ENCODE measurements at regions not wholly inside any gene's neighbourhood (a gene's known extent, or its start where the extent isn't known, plus 50 kb on each side); places are given as distances from the start of the nearest gene placed in this dataset.
"Not testable (repeated sequence)": the region's sequence is repeated elsewhere in the genome, so short reads cannot be mapped to it uniquely, and the experiment has no call there.

DNA sequence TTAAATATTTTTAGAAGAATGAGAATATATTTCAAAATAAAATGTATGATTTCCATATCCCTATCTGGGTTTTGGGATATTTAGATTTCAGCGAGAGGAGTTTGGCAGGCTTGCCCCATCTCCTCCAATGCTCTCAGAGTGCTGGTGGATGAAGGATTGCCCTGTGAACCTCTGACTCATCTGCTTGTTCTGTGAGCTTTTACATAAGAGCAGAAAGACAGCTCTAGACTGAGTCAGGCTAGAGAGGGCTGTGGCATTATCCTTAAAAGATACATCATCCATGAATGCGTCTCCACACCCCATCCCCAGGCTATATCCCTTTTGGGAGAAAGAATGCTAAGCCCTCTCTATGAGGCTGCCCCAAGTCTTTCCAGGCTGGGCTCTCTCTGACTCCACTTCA is 190.6 kb downstream of the TUBA3C start:
- no peak for DNase-seq

DNA sequence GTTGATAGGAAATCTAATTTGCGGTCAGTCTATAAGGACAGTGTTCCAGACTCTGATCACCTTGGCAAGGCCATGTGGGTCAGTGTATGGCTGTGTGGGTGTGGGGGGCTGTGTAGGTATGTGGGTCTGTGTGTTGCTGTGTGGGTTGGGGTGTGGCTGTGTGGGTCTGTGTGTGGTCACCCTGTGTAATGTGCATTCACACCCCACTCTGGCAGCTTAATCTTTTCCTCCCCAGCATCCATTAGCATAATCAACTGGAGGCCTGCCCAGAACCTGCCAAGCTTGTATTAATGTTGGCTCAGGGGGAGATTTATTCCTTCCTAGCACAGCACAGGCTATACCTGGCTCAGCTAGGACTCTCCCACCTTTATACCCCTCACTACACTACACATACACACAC is 203.2 kb downstream of the TUBA3C start:
- no peak for DNase-seq

DNA sequence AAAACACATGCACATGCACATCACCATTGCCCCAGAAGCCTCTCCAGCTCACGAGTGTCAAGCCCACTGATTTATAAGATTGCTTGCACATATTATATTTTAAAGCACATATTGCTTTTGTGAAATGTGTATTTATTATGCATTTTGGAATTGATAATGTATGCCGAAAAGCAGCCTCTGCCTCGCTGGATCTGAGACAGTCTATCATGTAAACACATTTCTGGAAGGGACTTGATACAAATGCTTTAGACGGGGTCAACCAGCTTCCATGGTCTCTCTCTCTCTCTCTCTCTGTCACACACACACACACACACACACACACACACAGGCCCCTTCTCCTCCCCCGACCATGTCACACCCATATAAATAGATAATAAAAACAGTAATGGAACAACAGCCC is 203.8 kb downstream of the TUBA3C start:
- no peak for DNase-seq

DNA sequence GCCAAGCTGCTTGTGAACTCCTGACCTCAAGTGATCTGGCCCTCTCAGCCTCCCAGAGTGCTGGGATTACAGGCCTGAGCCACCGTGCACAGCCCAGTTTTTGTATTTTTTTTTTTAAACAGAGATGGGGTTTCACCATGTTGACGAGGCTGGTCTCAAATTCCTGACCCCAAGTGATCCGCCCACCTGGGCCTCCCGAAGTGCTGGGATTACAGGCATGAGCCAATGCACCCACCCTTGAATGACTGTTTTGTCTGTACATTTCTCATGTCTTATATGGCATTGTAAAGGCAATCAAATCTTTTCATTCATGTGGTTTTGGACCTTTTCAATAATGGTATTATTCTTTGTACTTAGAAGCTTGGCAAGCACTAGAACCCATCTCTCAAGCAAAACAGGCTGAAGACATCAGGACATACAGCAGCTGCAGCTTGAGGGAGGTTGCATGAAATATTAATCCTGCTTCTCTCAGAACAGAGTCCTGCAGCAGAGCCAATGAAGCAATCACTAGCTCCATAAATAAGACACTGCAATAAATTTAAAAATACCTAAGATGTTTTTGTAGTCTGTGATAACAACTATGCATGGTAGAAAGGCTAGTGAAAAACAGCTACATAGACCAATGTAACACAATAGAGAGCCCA is 209.9 kb downstream of the TUBA3C start:
- no peak for DNase-seq

DNA sequence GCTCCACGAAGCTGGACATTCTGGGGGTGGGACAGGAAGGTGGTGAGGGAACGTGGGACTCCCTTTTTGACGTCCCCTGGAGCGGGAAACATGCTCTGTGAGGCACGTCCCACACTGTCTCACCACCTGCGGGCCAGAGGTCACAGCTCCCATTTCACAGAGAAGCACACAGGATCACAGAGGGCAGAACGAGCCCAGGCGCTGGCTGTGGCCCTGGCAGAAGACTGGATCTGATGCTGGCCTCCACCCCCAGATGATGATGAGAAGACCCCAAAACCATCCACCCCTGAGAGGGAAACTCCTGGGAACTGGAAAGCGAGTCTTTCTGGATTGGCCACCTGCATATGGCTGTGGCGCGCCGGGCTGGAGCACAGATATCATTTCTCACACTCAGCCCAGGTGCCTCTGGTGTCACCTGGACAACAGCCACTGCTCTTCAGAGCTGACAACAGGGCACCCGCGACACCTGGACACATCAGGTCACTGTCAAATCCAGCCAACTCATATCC is 216.2 kb downstream of the TUBA3C start:
- DNase-seq = no peak

DNA sequence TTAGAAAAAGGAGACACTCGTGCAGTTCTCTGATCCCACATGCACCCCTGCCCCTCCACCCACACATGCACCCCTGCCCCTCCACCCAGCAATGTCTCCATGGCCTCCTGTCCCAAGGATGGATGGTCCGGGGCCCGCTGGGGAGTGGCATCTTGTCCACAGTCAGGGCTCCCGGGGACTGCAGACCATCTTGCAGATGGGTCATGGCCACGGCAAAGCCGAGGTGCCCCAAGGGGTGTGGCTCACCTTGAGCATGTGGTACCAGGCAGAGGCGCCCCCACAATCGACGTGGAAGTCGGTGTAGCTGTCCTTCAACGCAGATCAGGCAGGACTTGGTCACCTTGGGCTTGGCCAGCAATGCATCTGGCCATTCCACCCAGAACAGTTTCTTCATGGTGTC is 216.7 kb downstream of the TUBA3C start:
- no peak for DNase-seq

DNA sequence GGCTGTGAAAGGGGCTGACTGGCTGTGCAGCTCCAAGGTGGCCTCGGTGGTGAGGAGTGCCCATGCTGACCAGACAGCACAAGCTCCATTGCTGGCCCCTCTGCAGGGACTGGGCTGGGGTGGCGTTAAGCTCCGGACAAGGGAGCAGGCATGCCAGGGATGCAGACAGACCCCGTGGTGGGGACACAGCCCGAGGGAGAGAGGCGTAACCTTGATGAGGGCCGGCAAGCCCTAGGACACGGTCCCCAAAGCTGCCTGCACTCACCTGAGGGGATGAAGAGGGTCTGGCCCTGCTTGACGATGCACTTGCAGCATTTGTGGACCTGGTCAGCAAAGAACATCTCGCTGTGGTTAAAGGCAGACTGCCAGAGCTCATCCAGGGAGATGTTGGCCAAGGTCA is 217.9 kb downstream of the TUBA3C start:
- DNase-seq = not testable (repeated sequence)

DNA sequence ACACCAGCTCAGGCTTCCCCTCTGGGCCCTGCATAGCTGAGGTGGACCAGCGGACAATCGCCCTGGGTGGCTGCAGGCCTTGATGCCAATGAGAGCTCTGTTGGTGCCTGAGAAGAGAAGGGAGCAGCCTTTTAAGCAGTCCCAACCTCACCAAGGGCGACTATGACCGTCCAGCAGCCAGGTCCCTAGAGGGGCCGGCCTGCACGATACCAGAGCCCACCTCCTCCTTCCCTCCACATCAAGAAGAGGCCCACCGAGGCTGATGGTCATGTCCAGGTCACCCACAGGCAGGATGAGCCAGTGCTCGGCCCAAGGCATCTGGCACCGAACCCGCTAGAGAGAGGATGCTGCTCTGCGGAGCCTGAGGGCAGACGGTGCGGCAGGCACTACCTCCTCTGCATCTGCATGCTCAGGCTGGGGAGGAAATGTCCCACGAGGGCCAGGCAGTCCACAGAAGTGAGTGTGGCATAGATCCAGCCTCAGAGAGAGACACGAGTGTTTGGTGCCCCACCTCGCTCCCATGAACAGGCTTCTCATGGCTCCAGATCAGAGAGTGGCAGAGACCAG is 219.4 kb downstream of the TUBA3C start:
- DNase-seq = no peak

DNA sequence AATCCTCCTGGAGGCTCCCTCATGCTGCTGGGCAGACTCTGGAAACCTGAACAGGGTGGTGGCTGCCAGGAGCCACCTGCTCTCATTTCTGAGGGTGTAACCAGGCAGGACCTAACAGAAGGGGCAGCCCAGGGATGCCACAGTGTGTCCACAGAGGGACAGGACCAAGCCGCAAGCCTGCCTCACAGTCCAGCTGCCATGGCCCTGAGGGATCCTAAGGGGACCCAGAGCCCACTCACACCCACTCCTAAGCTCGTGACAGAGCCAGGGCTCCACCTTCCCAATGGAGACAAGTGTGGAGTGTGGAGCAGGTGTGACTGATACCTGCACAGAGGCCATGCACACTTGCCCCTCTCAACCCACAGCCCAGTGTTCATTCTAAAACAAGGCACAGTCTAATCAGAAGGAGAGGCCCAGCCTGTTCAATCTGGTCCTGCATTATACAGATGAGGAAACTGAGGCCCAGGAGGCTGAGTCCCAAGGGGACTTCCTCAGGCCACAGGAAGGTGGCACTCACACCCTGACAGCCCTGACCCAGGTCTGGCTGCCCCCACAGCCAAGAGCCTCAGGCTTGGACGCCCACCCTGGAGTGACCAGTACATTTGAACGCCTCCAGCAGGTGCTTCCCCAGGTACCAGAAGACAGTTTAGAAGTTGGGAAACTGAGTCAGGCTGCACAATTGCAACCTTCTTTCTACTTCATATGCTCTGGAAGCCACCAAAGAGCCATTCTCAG is 220.1 kb downstream of the TUBA3C start:
- DNase-seq = no peak

DNA sequence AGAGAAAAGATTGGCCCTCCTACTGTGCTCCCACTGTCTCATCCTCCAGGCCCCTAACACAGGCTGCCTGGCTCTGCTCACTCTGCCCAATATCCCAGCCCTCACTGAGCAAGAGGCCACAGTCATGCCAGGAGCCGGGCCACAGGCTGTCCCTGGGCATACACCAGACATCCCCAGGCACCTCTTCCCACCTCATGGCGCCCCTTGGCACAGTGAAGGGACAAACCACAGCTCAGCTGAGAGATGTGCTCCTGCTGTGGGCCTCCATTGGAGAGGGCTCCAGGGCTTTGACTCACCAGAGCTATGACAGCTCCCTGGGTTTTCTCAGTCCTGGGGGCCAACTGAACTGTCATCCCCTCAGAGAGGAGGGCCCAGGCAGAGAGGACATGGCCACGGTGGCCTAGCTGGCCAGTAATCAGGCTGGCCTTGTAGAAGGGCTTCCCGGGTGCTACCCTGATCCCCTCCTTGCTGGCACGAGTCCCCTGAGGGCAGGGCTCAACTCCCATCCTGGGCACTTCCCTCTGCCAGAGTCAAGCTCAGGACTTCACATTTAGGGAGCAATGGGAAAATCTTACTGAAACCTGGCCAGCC is 220.9 kb downstream of the TUBA3C start:
- no peak for DNase-seq

DNA sequence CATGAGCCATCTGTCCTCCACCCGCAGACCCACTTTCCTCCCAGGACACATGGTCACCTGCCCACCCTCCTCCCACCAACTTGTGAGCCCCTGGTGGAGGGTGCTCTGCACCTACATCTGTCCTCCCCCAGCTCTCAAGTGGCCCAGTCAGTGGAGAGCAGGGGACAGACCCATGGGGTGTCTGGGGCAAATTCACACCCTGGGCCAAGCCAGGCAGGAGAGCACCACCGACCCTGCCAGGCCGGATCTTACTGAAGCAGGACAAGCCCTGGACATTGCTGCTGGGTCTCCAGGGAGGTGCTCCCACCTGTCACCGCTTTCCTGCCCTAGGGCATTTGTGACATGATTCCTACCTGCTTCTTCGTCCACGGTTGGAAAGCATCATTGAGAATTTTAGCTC is 221.6 kb downstream of the TUBA3C start:
- DNase-seq = no peak

DNA sequence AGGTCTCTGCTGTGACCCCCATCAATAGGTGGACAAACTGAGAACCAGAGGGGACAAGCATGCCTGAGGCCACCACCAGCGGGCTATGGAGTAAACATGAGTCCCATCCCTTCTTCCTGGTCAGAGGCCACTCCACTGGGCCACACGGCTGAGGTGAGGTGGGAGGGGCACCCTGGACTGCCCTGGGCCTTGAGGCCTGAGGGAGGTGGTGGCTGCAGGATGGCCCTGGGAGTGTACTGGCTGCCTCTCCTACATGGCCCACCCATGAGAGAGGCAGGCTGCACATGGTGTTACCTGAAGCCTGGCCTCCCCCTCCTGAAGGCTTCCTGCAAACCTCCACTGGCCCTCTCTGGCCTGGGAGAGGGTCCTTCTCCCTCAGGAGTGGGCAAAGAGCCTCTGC is 222.4 kb downstream of the TUBA3C start:
- no peak for DNase-seq

DNA sequence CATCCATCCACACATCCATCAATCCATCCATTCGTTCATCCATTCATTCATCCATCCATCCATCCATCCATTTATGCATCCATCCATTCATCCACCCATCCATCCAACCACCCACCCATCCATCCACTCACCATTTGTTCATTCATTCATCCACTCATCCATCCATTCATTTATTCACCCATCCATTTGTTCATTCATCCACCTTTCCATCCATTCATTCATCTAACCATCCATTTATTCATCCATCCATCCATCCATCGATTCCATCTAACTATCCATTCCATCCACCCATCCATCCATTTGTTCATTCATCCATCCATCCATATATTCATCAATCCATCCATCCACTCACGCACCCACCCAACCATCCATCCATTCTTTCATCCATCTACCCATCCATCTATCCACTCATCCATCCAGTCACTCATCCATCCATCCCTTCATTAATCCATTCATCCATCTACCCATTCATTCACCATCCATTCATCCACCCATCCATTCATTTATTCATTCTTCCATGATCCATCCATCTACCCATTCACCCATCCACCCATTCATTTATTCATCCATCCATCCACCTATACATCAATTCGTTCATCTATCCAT is 225.0 kb downstream of the TUBA3C start:
- no peak for DNase-seq

DNA sequence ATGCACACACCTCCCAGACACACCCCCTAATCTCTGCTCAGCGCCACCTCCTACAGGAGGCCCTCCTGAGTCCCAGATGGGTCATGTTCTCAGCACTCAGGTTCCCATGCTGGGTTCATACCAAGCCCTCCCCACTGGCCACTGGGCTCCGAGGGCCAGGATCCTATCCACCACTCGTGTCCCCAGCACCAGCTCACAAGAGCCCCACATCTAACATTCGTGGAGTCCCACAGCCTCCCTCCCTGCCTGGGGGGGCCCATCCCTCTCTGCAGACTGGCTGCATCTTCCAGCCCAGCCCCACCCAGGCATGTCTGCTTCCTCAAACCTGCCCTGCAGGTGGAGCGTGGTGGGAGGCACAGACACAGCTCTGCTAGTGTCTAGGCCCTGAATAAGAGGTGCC is 227.4 kb downstream of the TUBA3C start:
- no peak for DNase-seq

DNA sequence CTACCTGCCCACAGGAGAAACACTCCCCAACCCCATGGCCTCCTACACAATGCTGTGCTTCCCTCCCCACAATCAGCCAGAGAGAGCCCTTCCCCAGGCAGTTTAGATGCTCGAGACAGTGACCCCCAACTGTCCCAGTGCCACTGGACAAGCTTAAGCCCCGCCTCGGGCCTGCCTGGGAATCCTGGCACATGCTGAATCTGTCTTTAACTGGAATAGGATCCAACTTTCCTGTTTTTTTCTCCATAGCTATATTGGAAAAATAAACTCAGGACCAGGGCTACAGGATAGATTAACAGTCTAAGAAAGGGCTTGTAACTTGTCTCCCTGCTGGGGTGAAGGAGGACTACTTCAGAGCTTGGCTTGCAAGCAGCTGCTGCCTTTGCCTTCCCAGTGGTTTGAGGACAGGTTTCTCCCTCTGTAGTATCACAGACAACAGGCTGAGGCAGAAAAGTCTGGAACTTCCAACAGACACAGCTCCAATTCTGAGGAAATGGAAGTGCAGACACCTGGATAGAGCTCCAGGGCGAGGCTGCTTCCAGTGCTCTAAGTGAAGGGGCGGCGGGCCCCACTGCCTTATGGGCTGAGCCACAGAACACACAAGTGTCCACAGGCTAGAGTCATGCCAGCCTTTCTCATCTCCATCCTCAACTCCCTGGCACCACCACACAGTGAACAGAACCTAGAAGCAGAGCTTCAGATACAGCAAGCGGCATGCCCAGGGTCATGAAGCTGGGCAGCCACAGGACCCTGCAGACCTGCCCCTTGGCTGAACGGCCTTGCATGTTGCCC is 228.3 kb downstream of the TUBA3C start:
- no peak for DNase-seq

DNA sequence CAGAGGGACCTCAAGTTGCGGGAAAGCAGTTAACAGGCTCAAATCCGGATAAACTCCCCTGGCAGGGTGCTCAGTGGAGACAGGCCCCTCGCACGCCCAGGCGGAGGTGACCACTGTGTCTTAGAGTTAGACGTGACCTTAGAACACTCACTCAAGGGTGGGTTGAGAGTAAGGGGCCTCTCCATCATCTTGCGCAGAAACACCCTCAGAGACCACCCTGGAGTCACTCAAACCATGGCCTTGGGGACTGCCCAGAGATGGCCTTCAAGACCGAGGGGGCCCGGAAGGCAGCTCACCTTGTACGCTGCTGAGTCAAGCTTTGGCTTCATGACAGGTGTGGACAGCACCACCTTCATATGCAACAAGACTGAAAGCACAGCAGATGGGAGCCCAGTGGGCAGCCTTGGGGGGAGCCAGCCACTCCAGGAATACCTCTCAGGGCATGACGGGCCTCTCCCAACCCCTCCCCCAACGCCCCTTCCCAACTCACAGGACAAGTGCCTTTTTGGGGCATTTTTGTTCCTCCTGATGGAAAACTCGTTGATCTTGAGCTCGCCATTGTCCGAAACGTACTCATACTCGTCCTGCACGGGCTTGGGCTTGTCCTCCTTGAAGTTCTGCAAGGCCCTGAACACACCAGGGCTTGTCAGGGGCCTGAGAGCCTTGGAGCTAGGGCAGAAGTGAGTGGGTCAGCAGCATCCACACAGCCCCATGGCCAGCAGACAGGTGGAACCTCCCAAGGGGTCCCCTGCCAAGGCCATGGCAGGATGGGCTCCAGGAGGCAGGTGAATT is 229.2 kb downstream of the TUBA3C start:
- no peak for DNase-seq

DNA sequence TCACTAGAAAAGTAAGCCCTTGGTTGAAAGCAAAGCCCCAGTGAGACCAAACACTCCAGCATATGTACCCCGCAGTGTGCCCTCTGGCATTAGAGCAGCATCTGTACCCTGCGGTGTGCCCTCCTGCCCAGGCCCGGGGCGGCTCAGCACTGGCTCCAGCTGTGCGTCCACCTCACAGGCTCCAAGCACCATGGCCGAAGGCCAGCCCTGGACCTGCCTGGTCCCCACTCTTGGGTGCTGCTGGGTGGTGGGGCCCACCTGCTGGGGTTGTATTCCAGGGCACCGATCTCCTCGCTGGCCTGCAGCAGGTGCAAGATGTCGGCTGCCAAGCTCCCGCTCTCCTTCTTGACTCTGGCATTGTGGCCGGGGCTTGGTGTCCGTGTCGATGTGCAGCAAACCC is 230.2 kb downstream of the TUBA3C start:
- DNase-seq = no peak

DNA sequence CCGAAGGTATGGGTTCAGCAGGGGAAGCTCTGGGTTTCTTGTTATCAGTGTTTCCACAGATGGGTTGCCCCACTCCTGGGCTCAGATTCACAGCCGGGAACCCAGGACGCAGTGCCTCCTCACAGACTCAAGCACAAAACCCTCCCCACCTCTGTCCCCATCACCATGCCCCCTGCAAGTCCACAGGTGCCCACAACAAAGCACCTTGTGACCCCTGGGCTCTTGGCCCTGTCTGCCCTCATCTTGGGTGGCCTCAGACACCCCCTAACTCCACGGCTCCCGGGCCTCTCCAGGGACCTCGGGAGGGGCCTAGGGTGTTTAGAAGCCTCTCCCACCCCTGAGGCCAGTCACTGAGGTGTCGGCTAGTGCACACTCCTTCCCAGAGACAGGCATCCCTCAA is 231.7 kb downstream of the TUBA3C start:
- DNase-seq = no peak

DNA sequence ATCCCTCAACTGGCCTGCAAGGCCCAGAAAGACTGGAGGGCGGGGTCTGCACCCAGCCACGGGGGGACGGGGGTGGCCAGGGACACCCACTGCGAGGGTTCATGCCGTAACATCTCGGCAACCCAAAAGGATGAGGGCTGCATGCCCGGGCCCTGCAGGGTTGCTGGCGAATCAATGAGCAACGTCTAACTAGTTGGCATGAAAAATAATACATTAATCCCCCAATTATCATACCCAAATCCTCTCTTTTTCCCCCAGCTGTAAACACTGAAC is 232.2 kb downstream of the TUBA3C start:
- no peak for DNase-seq

DNA sequence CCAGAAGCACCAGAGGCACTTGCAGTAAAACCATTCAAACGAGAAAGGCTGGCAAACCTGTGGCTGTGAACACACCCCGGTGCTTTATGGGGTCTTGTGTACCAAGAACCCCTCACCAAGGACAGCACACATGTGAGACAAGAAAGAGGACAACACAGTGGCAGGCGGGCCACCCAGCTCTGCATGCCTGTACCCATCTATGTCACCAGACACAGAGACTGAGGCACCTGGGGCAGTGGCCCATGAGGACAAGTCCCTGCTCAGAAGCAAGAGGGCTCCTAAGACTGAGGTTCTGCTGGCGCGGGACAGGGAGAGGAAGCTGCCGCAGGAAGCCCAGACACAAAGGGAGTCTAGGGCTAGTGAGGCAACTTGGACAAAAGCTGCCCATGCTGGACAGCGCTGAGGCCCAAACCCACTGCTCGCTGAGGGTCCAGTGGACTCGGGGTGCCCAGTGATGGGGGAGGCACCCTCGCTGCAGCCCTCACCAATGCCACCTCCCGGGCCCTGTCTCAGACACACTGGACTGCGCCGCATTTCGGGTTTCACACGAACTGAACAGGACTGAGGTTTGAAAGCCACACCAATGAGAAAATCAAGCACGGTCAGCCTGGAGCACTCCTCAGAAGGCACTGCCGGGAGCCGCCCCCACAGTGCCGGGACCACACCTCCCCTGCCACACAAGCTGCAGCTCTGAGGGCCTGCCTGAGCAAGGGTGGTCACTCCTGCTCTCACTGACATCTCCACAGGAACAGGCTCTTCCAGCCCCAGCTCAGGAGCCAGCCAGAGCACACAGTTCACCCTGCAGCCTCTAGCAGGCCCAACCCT is 232.7 kb downstream of the TUBA3C start:
- DNase-seq = no peak

DNA sequence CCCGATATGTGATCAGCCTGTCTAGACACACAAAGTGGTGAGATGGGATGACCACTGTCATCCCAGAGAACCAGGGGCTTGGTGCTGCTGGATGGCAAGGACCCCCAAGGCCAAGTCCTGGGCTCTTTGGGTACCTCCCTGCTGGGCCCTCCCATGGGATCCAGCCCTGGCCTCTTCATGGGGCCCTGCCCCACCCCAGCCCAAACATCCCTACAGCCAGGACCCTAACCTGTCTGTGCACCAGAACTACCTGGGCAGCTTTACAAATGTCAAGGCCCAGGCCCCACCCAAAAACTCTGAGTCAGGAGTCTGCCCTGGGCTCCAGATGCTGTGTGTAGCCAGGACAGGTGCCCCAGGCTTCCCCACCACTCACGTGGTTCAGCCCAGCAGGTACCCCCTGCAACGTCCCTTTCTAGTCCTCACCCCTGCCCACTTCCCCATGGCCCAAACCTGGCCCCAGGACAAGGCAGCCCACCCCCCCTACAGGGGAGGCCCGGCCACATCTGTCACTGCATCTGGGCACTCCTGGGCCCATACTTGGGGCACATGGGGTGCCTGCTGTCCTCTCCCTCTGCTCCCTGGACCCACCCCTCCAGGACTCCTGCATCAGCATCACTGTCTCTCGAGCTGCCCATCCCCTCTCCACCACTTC is 233.5 kb downstream of the TUBA3C start:
- DNase-seq = no peak
